Endodermal cell (in vitro differentiated cells): ENCODE measurements at regions not wholly inside any gene's neighbourhood (a gene's known extent, or its start where the extent isn't known, plus 50 kb on each side); places are given as distances from the start of the nearest gene placed in this dataset.

Source experiments
- DNase-seq: peaks from one replicate; pipeline ENCODE4 v3.0.0-alpha.2; 2017
- H3K27ac ChIP-seq: 2 replicates; pipeline ENCODE4 v1.5.1; 2013; ENCODE audit warnings: mild to moderate bottlenecking, low read depth, low read length, moderate library complexity
- H3K27me3 ChIP-seq: 2 replicates; pipeline ENCODE4 v1.6.1; 2013; ENCODE audit warnings: mild to moderate bottlenecking, low read length, moderate library complexity; ENCODE audit not compliant: insufficient read depth, control insufficient read depth, poor library complexity, severe bottlenecking
- H3K36me3 ChIP-seq: 2 replicates; pipeline ENCODE4 v1.7.0; 2013; ENCODE audit warnings: mild to moderate bottlenecking, low read length, moderate library complexity; ENCODE audit not compliant: control insufficient read depth, insufficient read depth
- H3K4me1 ChIP-seq: one replicate; pipeline ENCODE4 v1.7.0; 2013; ENCODE audit warnings: low read length; ENCODE audit not compliant: control insufficient read depth, insufficient read depth
- H3K4me3 ChIP-seq: 2 replicates; pipeline ENCODE4 v1.5.1; 2013; ENCODE audit warnings: mild to moderate bottlenecking, low read length, moderate library complexity
- H3K9ac ChIP-seq: 2 replicates; pipeline ENCODE4 v1.6.1; 2013; ENCODE audit warnings: mild to moderate bottlenecking, low read length, moderate library complexity; ENCODE audit not compliant: poor library complexity, severe bottlenecking; ENCODE audit errors: extremely low read depth
- H3K9me3 ChIP-seq: 2 replicates; pipeline ENCODE4 v1.6.1; 2013; ENCODE audit warnings: mild to moderate bottlenecking, low read length, moderate library complexity; ENCODE audit not compliant: control insufficient read depth
- H3K27ac Mint-ChIP-seq: 2 replicates; pipeline ENCODE4 v1.8.0; 2020; ENCODE audit warnings: mixed read lengths
- H3K27me3 Mint-ChIP-seq: 2 replicates; pipeline ENCODE4 v1.8.0; 2021; ENCODE audit warnings: mild to moderate bottlenecking, mixed read lengths; ENCODE audit not compliant: insufficient read depth
- H3K36me3 Mint-ChIP-seq: 2 replicates; pipeline ENCODE4 v1.8.0; 2020; ENCODE audit warnings: low read depth, mixed read lengths
- H3K4me1 Mint-ChIP-seq: 2 replicates; pipeline ENCODE4 v1.8.0; 2020; ENCODE audit warnings: mixed read lengths
- H3K4me3 Mint-ChIP-seq: 2 replicates; pipeline ENCODE4 v1.8.0; 2020; ENCODE audit warnings: mild to moderate bottlenecking, moderate library complexity, mixed read lengths
- H3K9me3 Mint-ChIP-seq: 2 replicates; pipeline ENCODE4 v1.8.0; 2020; ENCODE audit warnings: mild to moderate bottlenecking, mixed read lengths
- WGBS, 2 experiments: methylation state at CpG; one replicate each; pipeline versions ENCODE4 v1.1.5 to v1.1.7; 2013; ENCODE audit warnings: missing lambda C conversion rate in 2 of 2, mixed read lengths in 1 of 2; ENCODE audit not compliant: insufficient coverage in 1 of 2, insufficient read length in 1 of 2; 5-methylcytosine and 5-hydroxymethylcytosine counted together
- TF ChIP-seq, protein P1 (sequence below): fragments of 200-600 bp; sonication (generic); conservative IDR thresholded peaks from 2 replicates; pipeline ENCODE4 v1.5.0; 2021; ENCODE audit warnings: antibody characterized with exemption, mild to moderate bottlenecking

DNA sequence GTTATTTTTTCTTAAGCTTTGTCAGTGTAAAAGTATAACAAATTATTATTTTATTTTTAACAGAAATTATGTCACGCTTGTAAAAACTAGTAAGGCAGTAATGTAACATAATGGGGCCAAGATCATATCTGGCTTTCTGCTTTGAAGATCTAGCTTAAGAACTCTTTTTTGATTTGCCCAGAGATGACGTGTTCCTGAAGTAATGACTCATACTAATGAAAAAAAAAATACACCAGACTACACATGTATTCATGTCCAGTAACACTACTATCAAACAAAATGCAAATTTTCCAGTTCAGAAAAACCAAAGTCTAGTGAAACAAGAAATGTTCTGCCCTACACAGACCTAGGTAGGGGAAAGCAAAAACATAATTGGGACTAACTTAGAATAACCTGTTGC lies 432.2 kb upstream of the ATXN7L3B start:
- no peak for DNase-seq

DNA sequence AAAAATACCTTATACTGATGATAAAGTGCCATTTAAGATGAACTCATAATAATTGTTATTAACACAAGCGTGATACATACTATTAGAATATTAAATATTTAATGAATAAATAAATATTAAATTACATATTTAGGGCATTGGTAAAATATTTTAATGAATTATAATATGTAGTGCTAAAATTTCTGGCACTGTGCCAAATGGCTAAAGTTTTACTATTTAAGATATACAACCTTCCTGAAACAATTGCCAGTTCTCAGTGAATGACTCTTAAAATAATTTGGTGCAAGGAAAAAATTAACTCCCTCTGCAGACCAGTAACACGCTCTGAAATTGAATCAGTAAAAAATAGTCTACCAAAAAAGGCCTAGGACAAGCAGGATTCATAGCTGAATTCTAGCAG lies 428.9 kb upstream of the ATXN7L3B start:
- H3K4me3 Mint-ChIP-seq = no peak overlapping the region
- WGBS, 2 experiments = 88 to 100% methylated on average over 1 of the region's 2 CpGs
- no peaks in the 10 kb centered on the region for H3K27me3 Mint-ChIP-seq
- Histone ChIP-seq H3K27me3 (no peaks in the 10 kb centered on the region), H3K9ac (no peak overlapping the region), H3K4me1 (no peaks in the 10 kb centered on the region), H3K27ac (no peak overlapping the region), H3K36me3 (no peaks in the 10 kb centered on the region), H3K4me3 (no peak overlapping the region), H3K9me3 (no peaks in the 10 kb centered on the region)
- DNase-seq = no peak
- no peaks in the 10 kb centered on the region for H3K4me1 Mint-ChIP-seq
- no peaks in the 10 kb centered on the region for H3K9me3 Mint-ChIP-seq
- TF ChIP-seq, protein P1, sequence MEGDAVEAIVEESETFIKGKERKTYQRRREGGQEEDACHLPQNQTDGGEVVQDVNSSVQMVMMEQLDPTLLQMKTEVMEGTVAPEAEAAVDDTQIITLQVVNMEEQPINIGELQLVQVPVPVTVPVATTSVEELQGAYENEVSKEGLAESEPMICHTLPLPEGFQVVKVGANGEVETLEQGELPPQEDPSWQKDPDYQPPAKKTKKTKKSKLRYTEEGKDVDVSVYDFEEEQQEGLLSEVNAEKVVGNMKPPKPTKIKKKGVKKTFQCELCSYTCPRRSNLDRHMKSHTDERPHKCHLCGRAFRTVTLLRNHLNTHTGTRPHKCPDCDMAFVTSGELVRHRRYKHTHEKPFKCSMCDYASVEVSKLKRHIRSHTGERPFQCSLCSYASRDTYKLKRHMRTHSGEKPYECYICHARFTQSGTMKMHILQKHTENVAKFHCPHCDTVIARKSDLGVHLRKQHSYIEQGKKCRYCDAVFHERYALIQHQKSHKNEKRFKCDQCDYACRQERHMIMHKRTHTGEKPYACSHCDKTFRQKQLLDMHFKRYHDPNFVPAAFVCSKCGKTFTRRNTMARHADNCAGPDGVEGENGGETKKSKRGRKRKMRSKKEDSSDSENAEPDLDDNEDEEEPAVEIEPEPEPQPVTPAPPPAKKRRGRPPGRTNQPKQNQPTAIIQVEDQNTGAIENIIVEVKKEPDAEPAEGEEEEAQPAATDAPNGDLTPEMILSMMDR = no peak
- H3K27ac Mint-ChIP-seq = no peak overlapping the region
- H3K36me3 Mint-ChIP-seq = no peaks in the 10 kb centered on the region

More for the DNA sequence above, 432.2 kb upstream of the ATXN7L3B start:
- H3K4me1 ChIP-seq = no peaks in the 10 kb centered on the region
- H3K9me3 ChIP-seq = no peaks in the 10 kb centered on the region
- no peaks in the 10 kb centered on the region for H3K27me3 ChIP-seq
- H3K4me3 ChIP-seq = no peak overlapping the region
- no peaks in the 10 kb centered on the region for H3K36me3 ChIP-seq
- Mint-ChIP-seq H3K4me1 (no peaks in the 10 kb centered on the region), H3K27me3 (no peaks in the 10 kb centered on the region), H3K4me3 (no peak overlapping the region), H3K27ac (no peak overlapping the region), H3K36me3 (no peaks in the 10 kb centered on the region), H3K9me3 (no peaks in the 10 kb centered on the region)
- WGBS, 2 experiments = 67 to 80% methylated on average over 1 to 2 of the region's 2 CpGs
- no peak overlapping the region for H3K9ac ChIP-seq
- H3K27ac ChIP-seq = no peak overlapping the region
- TF ChIP-seq, protein P1 = no peak

DNA sequence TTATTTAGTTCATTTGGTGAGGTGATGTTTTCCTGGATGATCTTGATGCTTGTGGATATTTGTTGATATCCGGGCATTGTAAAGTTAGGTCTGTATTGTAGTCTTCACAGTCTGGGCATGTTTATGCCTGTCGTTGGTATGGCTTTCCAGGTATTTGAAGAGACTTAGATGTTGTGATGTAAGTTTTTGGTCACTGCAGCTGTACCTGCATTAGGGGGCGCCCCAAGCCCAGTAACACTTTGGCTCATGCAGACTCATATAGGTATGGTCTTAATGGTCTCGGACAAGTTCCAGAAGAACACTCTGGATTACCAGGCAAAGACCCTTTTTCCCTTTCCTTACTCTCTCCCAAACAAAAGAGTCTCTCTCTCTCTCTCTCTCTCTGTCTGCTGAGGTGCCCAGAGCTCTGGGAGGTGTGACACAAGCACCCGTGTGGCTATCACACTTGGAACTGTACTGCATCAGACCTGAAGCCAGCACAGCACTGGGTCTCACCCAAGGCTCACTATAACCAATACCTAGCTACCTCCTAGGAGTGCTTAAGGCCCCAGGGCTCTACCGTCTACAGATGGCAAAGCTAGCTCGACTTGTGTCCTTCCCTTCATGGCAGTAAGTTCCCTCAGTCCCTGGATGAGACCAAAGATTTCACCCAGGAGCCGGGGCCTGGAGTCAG lies 425.8 kb upstream of the ATXN7L3B start:
- H3K9me3 ChIP-seq = no peaks in the 10 kb centered on the region
- TF ChIP-seq, protein P1 = peak; percentile 93
- no peaks in the 10 kb centered on the region for H3K27me3 ChIP-seq
- no peaks in the 10 kb centered on the region for H3K9me3 Mint-ChIP-seq
- H3K4me3 ChIP-seq = no peak overlapping the region
- H3K27me3 Mint-ChIP-seq = no peaks in the 10 kb centered on the region
- H3K4me3 Mint-ChIP-seq = no peak overlapping the region
- no peak overlapping the region for H3K9ac ChIP-seq
- H3K36me3 ChIP-seq = no peaks in the 10 kb centered on the region
- no peaks in the 10 kb centered on the region for H3K36me3 Mint-ChIP-seq
- H3K27ac Mint-ChIP-seq = no peak overlapping the region
- peak; percentile 94 for DNase-seq
- no peaks in the 10 kb centered on the region for H3K4me1 Mint-ChIP-seq
- no peaks in the 10 kb centered on the region for H3K4me1 ChIP-seq
- 70 to 72% methylated on average over 5 to 8 of the region's 8 CpGs for WGBS, 2 experiments
- no peak overlapping the region for H3K27ac ChIP-seq
